ENCODE measurements at regions not wholly inside any gene's neighbourhood (a gene's known extent, or its start where the extent isn't known, plus 50 kb on each side); places are given as distances from the start of the nearest gene placed in this dataset.

GRCh38 chr6:33944686-33945411, 141.0 kb upstream of the MLN start:
- Histone ChIP-seq H3K27ac (no peak overlapping the region), H3K4me3 (no peak overlapping the region), H3K9me3 (no peaks in the 10 kb centered on the region), H3K4me1 (replicated peaks) (no peaks in the 10 kb centered on the region), H3K36me3 (no peaks in the 10 kb centered on the region), H3K27me3 (replicated peaks; ENCODE audit: insufficient read depth) (no peaks in the 10 kb centered on the region)
- WGBS: 74% methylated on average over 22 of the region's 22 CpGs
- intact Hi-C loops (cut with DNase I): no loop called here
- DNase-seq (ENCODE audit: low spot score): no peak
- TF ChIP-seq POLR2AphosphoS5 (IDR thresholded peaks at IDR 0.05) (no peak), POLR2A (IDR thresholded peaks at IDR 0.05) (no peak), CTCF (IDR thresholded peaks at IDR 0.05) (no peak)

- Histone ChIP-seq H3K4me3 (no peak overlapping the region), H3K27me3 (replicated peaks; ENCODE audit: insufficient read depth) (no peaks in the 10 kb centered on the region), H3K9me3 (no peaks in the 10 kb centered on the region), H3K27ac (no peak overlapping the region), H3K36me3 (no peaks in the 10 kb centered on the region), H3K4me1 (replicated peaks) (no peaks in the 10 kb centered on the region)
- WGBS: 60% methylated on average over 1 of the region's 1 CpG
- intact Hi-C loops (cut with DNase I): no loop called here
- no peak for TF ChIP-seq POLR2AphosphoS5 (IDR thresholded peaks at IDR 0.05)
- no peak for TF ChIP-seq CTCF (IDR thresholded peaks at IDR 0.05)
- TF ChIP-seq POLR2A (IDR thresholded peaks at IDR 0.05): no peak
- no peak for DNase-seq (ENCODE audit: low spot score)
Observed at GRCh38 chr6:33936886-33937285, 133.1 kb upstream of the MLN start.

- H3K36me3 ChIP-seq: no peaks in the 10 kb centered on the region
- 67% methylated on average over 15 of the region's 15 CpGs for WGBS
- no peak for TF ChIP-seq POLR2A (IDR thresholded peaks at IDR 0.05)
- no peak for TF ChIP-seq POLR2AphosphoS5 (IDR thresholded peaks at IDR 0.05)
- TF ChIP-seq CTCF (IDR thresholded peaks at IDR 0.05): no peak
- H3K4me3 ChIP-seq: no peak overlapping the region
- intact Hi-C loops (cut with DNase I): no loop called here
- H3K9me3 ChIP-seq: no peaks in the 10 kb centered on the region
- no peaks in the 10 kb centered on the region for H3K4me1 ChIP-seq (replicated peaks)
- DNase-seq (ENCODE audit: low spot score): no peak
- no peaks in the 10 kb centered on the region for H3K27me3 ChIP-seq (replicated peaks; ENCODE audit: insufficient read depth)
- no peak overlapping the region for H3K27ac ChIP-seq
Observed at GRCh38 chr6:33935439-33936080, 131.8 kb upstream of the MLN start.

GRCh38 chr6:33934731-33935270, 131.0 kb upstream of the MLN start:
- no peak for DNase-seq (ENCODE audit: low spot score)

More at GRCh38 chr6:33934731-33935270, 131.0 kb upstream of the MLN start:
- H3K4me3 ChIP-seq: no peak overlapping the region
- H3K27ac ChIP-seq: no peak overlapping the region
- H3K36me3 ChIP-seq: no peaks in the 10 kb centered on the region
- TF ChIP-seq CTCF (IDR thresholded peaks at IDR 0.05) (no peak), POLR2AphosphoS5 (IDR thresholded peaks at IDR 0.05) (no peak), POLR2A (IDR thresholded peaks at IDR 0.05) (no peak)
- intact Hi-C loops (cut with DNase I): no loop called here
- no peaks in the 10 kb centered on the region for H3K4me1 ChIP-seq (replicated peaks)
- H3K27me3 ChIP-seq (replicated peaks; ENCODE audit: insufficient read depth): no peaks in the 10 kb centered on the region
- WGBS: 83% methylated on average over 7 of the region's 7 CpGs
- no peaks in the 10 kb centered on the region for H3K9me3 ChIP-seq
